ENCODE measurements at regions not wholly inside any gene's neighbourhood (a gene's known extent, or its start where the extent isn't known, plus 50 kb on each side); places are given as distances from the start of the nearest gene placed in this dataset.

DNA sequence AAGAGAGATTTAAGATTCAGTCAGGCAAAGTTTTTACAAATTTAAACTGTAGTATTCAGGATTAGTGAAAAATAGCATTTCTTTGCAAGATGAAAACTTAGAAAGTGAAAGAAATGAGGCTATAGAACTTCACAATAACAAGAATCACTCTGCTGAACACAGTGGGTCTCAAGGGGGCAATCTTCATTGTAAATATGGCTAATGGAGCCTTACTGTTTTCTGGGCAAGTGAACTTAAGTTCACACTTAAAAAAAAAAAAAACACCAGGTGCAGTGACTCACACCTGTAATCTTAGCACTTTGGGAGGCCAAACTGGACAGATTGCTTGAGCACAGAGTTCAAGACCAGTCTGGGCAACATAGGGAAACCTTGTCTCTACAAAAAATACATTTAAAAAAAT is 175.9 kb upstream of the SNX2 start:
- DNase-seq (ENCODE audit: low read depth, low spot score) = no peak
- TF ChIP-seq, protein P1, sequence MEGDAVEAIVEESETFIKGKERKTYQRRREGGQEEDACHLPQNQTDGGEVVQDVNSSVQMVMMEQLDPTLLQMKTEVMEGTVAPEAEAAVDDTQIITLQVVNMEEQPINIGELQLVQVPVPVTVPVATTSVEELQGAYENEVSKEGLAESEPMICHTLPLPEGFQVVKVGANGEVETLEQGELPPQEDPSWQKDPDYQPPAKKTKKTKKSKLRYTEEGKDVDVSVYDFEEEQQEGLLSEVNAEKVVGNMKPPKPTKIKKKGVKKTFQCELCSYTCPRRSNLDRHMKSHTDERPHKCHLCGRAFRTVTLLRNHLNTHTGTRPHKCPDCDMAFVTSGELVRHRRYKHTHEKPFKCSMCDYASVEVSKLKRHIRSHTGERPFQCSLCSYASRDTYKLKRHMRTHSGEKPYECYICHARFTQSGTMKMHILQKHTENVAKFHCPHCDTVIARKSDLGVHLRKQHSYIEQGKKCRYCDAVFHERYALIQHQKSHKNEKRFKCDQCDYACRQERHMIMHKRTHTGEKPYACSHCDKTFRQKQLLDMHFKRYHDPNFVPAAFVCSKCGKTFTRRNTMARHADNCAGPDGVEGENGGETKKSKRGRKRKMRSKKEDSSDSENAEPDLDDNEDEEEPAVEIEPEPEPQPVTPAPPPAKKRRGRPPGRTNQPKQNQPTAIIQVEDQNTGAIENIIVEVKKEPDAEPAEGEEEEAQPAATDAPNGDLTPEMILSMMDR (conservative IDR thresholded peaks at IDR 0.05) = no peak
- Mint-ChIP-seq H3K27ac (ENCODE audit: unreplicated experiment) (no peak overlapping the region), H3K9me3 (peaks cover 16% of the 10 kb centered on the region), H3K4me3 (no peak overlapping the region), H3K4me1 (no peaks in the 10 kb centered on the region), H3K27me3 (ENCODE audit: low read depth) (peaks cover 2% of the 10 kb centered on the region), H3K36me3 (ENCODE audit: low read depth) (peaks cover 5% of the 10 kb centered on the region)

DNA sequence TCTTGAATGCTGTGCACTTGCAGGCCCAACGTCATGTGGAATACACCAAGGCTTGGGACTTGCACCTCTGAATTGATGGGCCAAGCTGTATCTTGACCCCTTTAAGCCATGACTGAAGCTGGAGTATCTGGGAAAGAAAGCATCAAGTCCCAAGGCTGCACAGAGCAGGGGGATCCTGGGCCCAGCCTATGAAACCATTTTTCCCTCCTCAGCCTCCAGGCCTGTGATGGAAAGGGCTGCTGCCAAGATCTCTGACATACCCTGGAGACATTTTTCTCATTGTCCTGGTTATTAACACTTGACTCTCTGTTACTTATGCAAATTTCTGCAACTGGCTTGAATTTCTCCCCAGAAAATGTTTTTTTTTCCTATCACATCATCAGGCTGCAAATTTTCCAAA is 174.0 kb upstream of the SNX2 start:
- Mint-ChIP-seq H3K27me3 (ENCODE audit: low read depth) (no peaks in the 10 kb centered on the region), H3K27ac (ENCODE audit: unreplicated experiment) (no peak overlapping the region), H3K36me3 (ENCODE audit: low read depth) (peaks cover 5% of the 10 kb centered on the region), H3K4me1 (no peaks in the 10 kb centered on the region), H3K9me3 (peaks cover 20% of the 10 kb centered on the region), H3K4me3 (no peak overlapping the region)
- TF ChIP-seq, protein P1 (conservative IDR thresholded peaks at IDR 0.05) = no peak
- DNase-seq (ENCODE audit: low read depth, low spot score) = no peak

DNA sequence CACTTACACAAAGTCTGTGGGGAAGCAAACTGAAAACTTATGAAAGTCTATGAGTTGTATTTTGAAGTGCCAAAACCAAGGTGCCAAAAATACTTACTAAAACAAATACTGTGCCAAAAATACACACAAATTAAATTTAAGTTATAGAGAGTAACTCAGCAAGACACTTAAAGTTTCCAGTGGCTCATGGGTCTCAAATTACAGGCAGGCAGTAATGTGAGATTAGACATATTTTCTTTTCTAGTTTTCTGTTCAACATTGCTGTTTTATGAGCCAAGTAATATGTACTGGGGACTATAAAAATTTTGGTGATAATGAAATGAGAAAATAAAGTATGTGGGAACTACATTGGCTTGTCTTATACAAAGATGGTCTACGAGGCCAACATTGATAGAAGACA is 172.2 kb upstream of the SNX2 start:
- H3K27me3 Mint-ChIP-seq (ENCODE audit: low read depth) = no peaks in the 10 kb centered on the region
- no peaks in the 10 kb centered on the region for H3K4me1 Mint-ChIP-seq
- no peak overlapping the region for H3K4me3 Mint-ChIP-seq
- no peak overlapping the region for H3K27ac Mint-ChIP-seq (ENCODE audit: unreplicated experiment)
- no peak for DNase-seq (ENCODE audit: low read depth, low spot score)
- peaks cover 20% of the 10 kb centered on the region for H3K9me3 Mint-ChIP-seq
- TF ChIP-seq, protein P1 (conservative IDR thresholded peaks at IDR 0.05) = no peak
- H3K36me3 Mint-ChIP-seq (ENCODE audit: low read depth) = peaks cover 5% of the 10 kb centered on the region

DNA sequence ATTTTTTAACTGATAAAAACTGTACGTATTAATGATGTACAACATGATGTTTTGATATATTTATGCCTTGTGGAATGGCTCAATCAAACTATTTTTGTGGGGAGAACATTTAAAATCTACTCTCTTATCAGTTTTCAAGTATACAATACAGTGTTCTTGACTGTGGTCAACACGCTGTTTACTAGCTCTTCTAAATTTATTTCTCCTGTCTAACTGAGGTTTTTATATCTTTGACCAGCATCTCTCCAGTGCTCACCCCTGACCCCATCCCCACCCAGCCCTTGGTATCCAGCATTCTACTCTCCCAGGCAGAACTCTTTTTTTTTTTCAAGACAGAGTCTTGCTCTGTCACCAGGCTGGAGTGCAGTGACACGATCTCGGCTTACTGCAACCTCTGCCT is 169.6 kb upstream of the SNX2 start:
- Mint-ChIP-seq H3K4me3 (no peak overlapping the region), H3K4me1 (no peaks in the 10 kb centered on the region), H3K27me3 (ENCODE audit: low read depth) (no peaks in the 10 kb centered on the region), H3K9me3 (peaks cover 13% of the 10 kb centered on the region), H3K36me3 (ENCODE audit: low read depth) (peaks cover 5% of the 10 kb centered on the region), H3K27ac (ENCODE audit: unreplicated experiment) (no peak overlapping the region)
- DNase-seq (ENCODE audit: low read depth, low spot score) = no peak
- TF ChIP-seq, protein P1 (conservative IDR thresholded peaks at IDR 0.05) = no peak

DNA sequence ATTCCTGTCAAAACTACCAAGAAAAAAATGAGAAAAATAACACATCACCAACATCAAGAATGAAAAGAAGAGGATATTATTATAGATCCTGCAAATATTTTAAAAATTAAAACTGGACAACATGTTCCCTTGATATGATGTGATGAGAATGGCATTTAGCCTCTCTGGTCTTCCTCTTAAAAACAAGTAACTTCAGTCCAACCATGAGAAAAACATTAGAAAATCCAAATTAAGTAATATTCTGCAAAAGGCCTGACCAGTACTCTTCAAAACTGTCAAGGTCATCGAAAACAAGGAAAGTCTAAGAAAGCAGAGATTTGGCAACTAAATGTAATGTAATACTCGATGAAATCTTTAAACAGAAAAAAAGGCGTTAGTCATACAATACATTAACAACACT is 167.1 kb upstream of the SNX2 start:
- TF ChIP-seq, protein P1 (conservative IDR thresholded peaks at IDR 0.05) = no peak
- Mint-ChIP-seq H3K4me1 (peaks cover 2% of the 10 kb centered on the region), H3K9me3 (peaks cover 6% of the 10 kb centered on the region), H3K4me3 (no peak overlapping the region), H3K36me3 (ENCODE audit: low read depth) (no peaks in the 10 kb centered on the region), H3K27me3 (ENCODE audit: low read depth) (no peaks in the 10 kb centered on the region), H3K27ac (ENCODE audit: unreplicated experiment) (no peak overlapping the region)
- DNase-seq (ENCODE audit: low read depth, low spot score) = no peak

DNA sequence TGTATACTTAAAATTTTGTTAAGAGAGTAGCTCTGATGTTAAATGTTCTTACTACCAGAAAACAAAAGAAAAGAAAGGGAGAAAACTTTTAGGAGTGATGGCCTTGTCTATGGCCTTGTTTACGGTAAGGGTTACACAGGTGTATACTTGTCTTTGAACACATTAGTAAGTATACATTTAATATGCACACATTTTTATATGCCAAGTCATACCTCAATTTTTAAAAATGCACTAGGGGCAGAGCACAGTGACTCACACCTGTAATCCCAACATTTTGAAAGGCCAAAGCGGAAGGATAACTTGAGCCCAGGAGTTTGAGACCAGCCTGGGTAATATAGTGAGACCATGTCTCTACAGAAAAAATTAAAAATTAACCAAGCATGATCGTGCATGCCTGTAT is 166.7 kb upstream of the SNX2 start:
- Mint-ChIP-seq H3K36me3 (ENCODE audit: low read depth) (no peaks in the 10 kb centered on the region), H3K4me3 (no peak overlapping the region), H3K4me1 (peaks cover 6% of the 10 kb centered on the region), H3K9me3 (peaks cover 6% of the 10 kb centered on the region), H3K27me3 (ENCODE audit: low read depth) (no peaks in the 10 kb centered on the region), H3K27ac (ENCODE audit: unreplicated experiment) (no peak overlapping the region)
- no peak for DNase-seq (ENCODE audit: low read depth, low spot score)
- TF ChIP-seq, protein P1 (conservative IDR thresholded peaks at IDR 0.05) = no peak
